VCaP (cell line): ENCODE measurements at regions not wholly inside any gene's neighbourhood (a gene's known extent, or its start where the extent isn't known, plus 50 kb on each side); places are given as distances from the start of the nearest gene placed in this dataset.

ENCODE experiments used
- H3K27ac ChIP-seq: fragments of 450-650 bp; 2 replicates; pipeline ENCODE4 v1.5.1; 2017
- CTCF ChIP-seq: fragments of 450-650 bp; conservative IDR thresholded peaks from 2 replicates; pipeline ENCODE4 v1.5.1; 2017; ENCODE audit warnings: mild to moderate bottlenecking, moderate library complexity

DNA sequence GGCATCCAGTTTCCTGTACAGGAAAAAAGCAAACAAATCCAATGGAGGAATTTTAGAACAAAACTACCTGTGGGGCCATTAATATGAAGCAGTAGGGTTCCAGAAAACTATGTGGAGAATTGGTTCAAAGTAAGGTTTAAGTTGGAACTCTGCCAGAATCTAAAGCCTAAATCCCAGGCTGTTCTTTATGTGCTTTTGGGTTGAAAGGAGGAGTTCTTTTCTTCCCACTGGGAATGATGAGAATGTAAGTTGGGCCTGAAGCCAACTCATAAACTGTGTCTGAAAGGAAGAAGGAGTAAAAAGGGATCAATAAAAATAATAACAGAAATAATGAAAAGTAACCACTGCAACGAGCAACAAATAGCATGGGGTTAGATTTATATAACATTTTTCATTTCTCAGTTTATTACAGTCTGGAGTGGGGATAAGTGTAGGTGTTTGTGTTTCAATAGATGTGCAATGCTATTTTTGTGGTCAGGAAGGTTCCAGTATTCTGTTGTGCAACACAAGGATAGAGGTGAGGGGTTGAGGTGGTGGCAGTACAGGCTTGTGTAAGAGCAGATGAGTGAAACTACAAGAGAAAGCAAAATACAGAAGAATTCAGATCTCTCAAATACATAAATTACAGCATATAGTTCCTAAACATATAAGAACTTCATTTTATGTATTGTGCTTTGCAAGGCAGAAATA, 373.6 kb downstream of the EMP1 start:
- no peak overlapping the region for H3K27ac ChIP-seq
- TF ChIP-seq CTCF: no peak

- no peak for TF ChIP-seq CTCF
- no peak overlapping the region for H3K27ac ChIP-seq
Observed at GRCh38 chr12:13566292-13566691, 369.8 kb downstream of the EMP1 start.

GRCh38 chr12:13564266-13564810, 367.8 kb downstream of the EMP1 start:
- no peak for TF ChIP-seq CTCF
- no peak overlapping the region for H3K27ac ChIP-seq

GRCh38 chr12:13563743-13564125, 367.2 kb downstream of the EMP1 start:
- TF ChIP-seq CTCF: no peak
- no peak overlapping the region for H3K27ac ChIP-seq

- H3K27ac ChIP-seq: no peak overlapping the region
- no peak for TF ChIP-seq CTCF
Observed at GRCh38 chr12:13562915-13563742, 366.6 kb downstream of the EMP1 start.

DNA sequence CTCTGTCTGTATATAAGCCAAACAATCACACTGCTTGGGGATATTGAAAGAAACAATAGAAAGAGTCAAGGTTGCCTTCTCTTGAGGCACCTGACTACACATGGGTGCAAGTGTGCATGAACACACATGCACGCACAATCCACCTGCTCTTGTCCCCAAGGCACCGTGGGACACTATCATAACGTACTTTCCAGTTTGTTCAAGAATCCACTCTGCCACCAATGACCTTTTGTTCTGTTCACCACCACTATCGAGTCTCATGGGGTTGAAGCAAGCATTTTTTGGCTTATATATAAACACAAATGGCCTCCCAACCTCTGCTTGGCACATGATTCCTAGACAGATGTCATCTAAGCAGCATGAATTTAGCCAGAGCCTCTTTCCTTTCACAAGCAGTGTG, 365.4 kb downstream of the EMP1 start:
- no peak overlapping the region for H3K27ac ChIP-seq
- TF ChIP-seq CTCF: no peak

GRCh38 chr12:13559318-13559978, 362.9 kb downstream of the EMP1 start:
- no peak for TF ChIP-seq CTCF

More at GRCh38 chr12:13559318-13559978, 362.9 kb downstream of the EMP1 start:
- no peak overlapping the region for H3K27ac ChIP-seq
